Keratinocyte (primary cell): ENCODE measurements at regions not wholly inside any gene's neighbourhood (a gene's known extent, or its start where the extent isn't known, plus 50 kb on each side); places are given as distances from the start of the nearest gene placed in this dataset.

ENCODE experiments used
- DNase-seq: peaks from one replicate; pipeline ENCODE4 v3.0.0-alpha.2; 2011; ENCODE audit warnings: low read depth, missing footprints, low spot score
- FAIRE-seq: peaks from 2 replicates; lab custom pipeline; 2011; peaks lifted over from hg19 to GRCh38; lab: Jason Lieb, UNC
- H2AFZ ChIP-seq: 2 replicates; pipeline ENCODE4 v1.6.0; 2012; ENCODE audit warnings: low read length, control low read depth, inconsistent platforms; ENCODE audit not compliant: control insufficient read depth
- H3K27ac ChIP-seq: 2 replicates; pipeline ENCODE4 v1.5.1; 2011; ENCODE audit warnings: low read length; ENCODE audit not compliant: control insufficient read depth, insufficient read depth
- H3K27me3 ChIP-seq: 3 replicates; pipeline ENCODE4 v1.6.0; 2011; ENCODE audit warnings: low read length; ENCODE audit not compliant: control insufficient read depth, insufficient read depth; ENCODE audit errors: extremely low read depth
- H3K36me3 ChIP-seq, 2 experiments: 2 replicates in 1 of 2; 3 replicates in 1 of 2; pipeline ENCODE4 v1.5.1; 2011; ENCODE audit warnings: low read length in 2 of 2, mild to moderate bottlenecking in 1 of 2; ENCODE audit not compliant: control insufficient read depth in 2 of 2, insufficient read depth in 2 of 2; ENCODE audit errors: extremely low read depth in 1 of 2
- H3K4me1 ChIP-seq: 3 replicates; pipeline ENCODE4 v1.5.1; 2011; ENCODE audit warnings: low read length; ENCODE audit not compliant: control insufficient read depth, insufficient read depth; ENCODE audit errors: extremely low read depth
- H3K4me2 ChIP-seq: 3 replicates; pipeline ENCODE4 v1.6.0; 2011; ENCODE audit warnings: low read depth, low read length; ENCODE audit not compliant: control insufficient read depth, insufficient read depth; ENCODE audit errors: extremely low read depth
- H3K4me3 ChIP-seq, 3 experiments: fragments of 200-600 bp in 1 of 3; sonication (generic) in 1 of 3; 2 replicates in 2 of 3; 3 replicates in 1 of 3; pipeline ENCODE4 v1.5.1; 2011 to 2016; ENCODE audit warnings: low read length in 3 of 3, mild to moderate bottlenecking in 3 of 3, control low read depth in 2 of 3, inconsistent platforms in 1 of 3, low read depth in 1 of 3, mixed read lengths in 1 of 3, mixed run types in 1 of 3, moderate library complexity in 1 of 3; ENCODE audit not compliant: control insufficient read depth in 2 of 3, insufficient read depth in 2 of 3; ENCODE audit errors: extremely low read depth in 1 of 3
- H3K79me2 ChIP-seq: 2 replicates; pipeline ENCODE4 v1.6.0; 2012; ENCODE audit warnings: low read length; ENCODE audit not compliant: control insufficient read depth, insufficient read depth
- H3K9ac ChIP-seq: 3 replicates; pipeline ENCODE4 v1.6.0; 2011; ENCODE audit warnings: low read length; ENCODE audit not compliant: control insufficient read depth, insufficient read depth; ENCODE audit errors: extremely low read depth
- H3K9me1 ChIP-seq: 3 replicates; pipeline ENCODE4 v1.6.0; 2011; ENCODE audit warnings: low read length; ENCODE audit not compliant: control insufficient read depth, insufficient read depth; ENCODE audit errors: extremely low read depth
- H3K9me3 ChIP-seq: 2 replicates; pipeline ENCODE4 v1.5.1; 2012; ENCODE audit warnings: low read depth, low read length; ENCODE audit not compliant: control insufficient read depth
- H4K20me1 ChIP-seq: 3 replicates; pipeline ENCODE4 v1.6.0; 2011; ENCODE audit warnings: low read length; ENCODE audit not compliant: control insufficient read depth, insufficient read depth; ENCODE audit errors: extremely low read depth
- CTCF ChIP-seq, 3 experiments: IDR thresholded peaks in 1 of 3; conservative IDR thresholded peaks in 1 of 3; optimal IDR thresholded peaks in 1 of 3; 2 replicates in 2 of 3; 3 replicates in 1 of 3; pipeline versions ENCODE3 to v1.5.1; 2011; ENCODE audit warnings: low read length in 3 of 3, mild to moderate bottlenecking in 3 of 3, moderate library complexity in 2 of 3, control low read depth in 1 of 3, inconsistent platforms in 1 of 3; ENCODE audit not compliant: insufficient read depth in 2 of 3; ENCODE audit errors: extremely low read depth in 1 of 3
- EZH2 ChIP-seq: IDR thresholded peaks from one replicate; pipeline ENCODE4 v1.6.1; 2012; ENCODE audit warnings: inconsistent platforms, mild to moderate bottlenecking, low read length, moderate library complexity
- dilution Hi-C: fragments of 300-500 bp; cut with MboI; formaldehyde crosslinking; loops from one replicate; pipeline ENCODE4 v1.7.0; 2020; ENCODE audit warnings: low sequenced_read_pairs; ENCODE audit not compliant: extremely low pct_ligation_motif_present

DNA sequence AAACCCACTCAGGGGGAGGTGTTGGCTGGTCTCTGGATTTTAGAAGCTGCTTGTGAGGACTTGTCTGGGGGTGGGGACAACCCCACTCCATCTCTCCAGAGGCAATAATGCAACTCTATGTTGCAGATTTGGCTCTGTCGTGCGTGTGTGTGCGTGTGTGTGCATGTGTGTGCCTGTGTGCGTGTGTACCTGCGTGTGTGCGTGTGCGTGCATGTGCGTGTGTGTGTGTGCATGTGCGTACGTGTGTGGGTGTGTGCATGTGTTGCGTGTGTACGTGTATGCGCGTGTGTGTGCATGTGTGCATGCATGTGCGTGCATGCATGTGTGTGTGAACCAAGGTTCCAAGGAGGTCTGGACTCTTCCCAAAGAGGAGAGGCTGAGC lies 120.4 kb upstream of the LHX1 start:
- H3K79me2 ChIP-seq = no peaks in the 10 kb centered on the region

GRCh38 chr17:36817483-36818048 lies 119.7 kb upstream of the LHX1 start:
- H2AFZ ChIP-seq = no peak overlapping the region
- no peaks in the 10 kb centered on the region for H3K36me3 ChIP-seq
- no peaks in the 10 kb centered on the region for H3K4me1 ChIP-seq
- dilution Hi-C loops = no loop called here
- H3K27me3 ChIP-seq = peaks cover 27% of the 10 kb centered on the region
- no peaks in the 10 kb centered on the region for H3K9me3 ChIP-seq
- no peaks in the 10 kb centered on the region for H3K9me1 ChIP-seq
- TF ChIP-seq CTCF (optimal IDR thresholded peaks at IDR 0.05 in 1 of 3, IDR thresholded peaks at IDR 0.05 in 1 of 3, conservative IDR thresholded peaks at IDR 0.05 in 1 of 3; ENCODE audit: extremely low read depth in 1 of 3, insufficient read depth in 2 of 3, low read length in 3 of 3) = no peak
- no peak for TF ChIP-seq EZH2
- H3K9ac ChIP-seq = no peak overlapping the region
- H3K79me2 ChIP-seq = no peaks in the 10 kb centered on the region
- DNase-seq = no peak
- no peaks in the 10 kb centered on the region for H4K20me1 ChIP-seq
- FAIRE-seq = no peak
- no peak overlapping the region for H3K4me3 ChIP-seq
- no peak overlapping the region for H3K27ac ChIP-seq
- H3K4me2 ChIP-seq = no peak overlapping the region

More for the DNA sequence above, 120.4 kb upstream of the LHX1 start:
- no peaks in the 10 kb centered on the region for H4K20me1 ChIP-seq
- no peak for FAIRE-seq
- TF ChIP-seq CTCF (optimal IDR thresholded peaks at IDR 0.05 in 1 of 3, IDR thresholded peaks at IDR 0.05 in 1 of 3, conservative IDR thresholded peaks at IDR 0.05 in 1 of 3; ENCODE audit: extremely low read depth in 1 of 3, insufficient read depth in 2 of 3, low read length in 3 of 3) = no peak
- dilution Hi-C loops = no loop called here
- no peak overlapping the region for H3K4me2 ChIP-seq
- H3K9me1 ChIP-seq = no peaks in the 10 kb centered on the region
- no peaks in the 10 kb centered on the region for H3K36me3 ChIP-seq
- H3K4me1 ChIP-seq = no peaks in the 10 kb centered on the region
- DNase-seq = no peak
- H3K9me3 ChIP-seq = no peaks in the 10 kb centered on the region
- no peak overlapping the region for H3K4me3 ChIP-seq
- peaks cover 34% of the 10 kb centered on the region for H3K27me3 ChIP-seq
- no peak overlapping the region for H2AFZ ChIP-seq
- no peak overlapping the region for H3K9ac ChIP-seq
- H3K27ac ChIP-seq = no peak overlapping the region
